ENCODE measurements at regions not wholly inside any gene's neighbourhood (a gene's known extent, or its start where the extent isn't known, plus 50 kb on each side); places are given as distances from the start of the nearest gene placed in this dataset.

GRCh38 chr10:59595593-59595992, 114.1 kb downstream of the SLC16A9 start:
- TF ChIP-seq, protein P1, sequence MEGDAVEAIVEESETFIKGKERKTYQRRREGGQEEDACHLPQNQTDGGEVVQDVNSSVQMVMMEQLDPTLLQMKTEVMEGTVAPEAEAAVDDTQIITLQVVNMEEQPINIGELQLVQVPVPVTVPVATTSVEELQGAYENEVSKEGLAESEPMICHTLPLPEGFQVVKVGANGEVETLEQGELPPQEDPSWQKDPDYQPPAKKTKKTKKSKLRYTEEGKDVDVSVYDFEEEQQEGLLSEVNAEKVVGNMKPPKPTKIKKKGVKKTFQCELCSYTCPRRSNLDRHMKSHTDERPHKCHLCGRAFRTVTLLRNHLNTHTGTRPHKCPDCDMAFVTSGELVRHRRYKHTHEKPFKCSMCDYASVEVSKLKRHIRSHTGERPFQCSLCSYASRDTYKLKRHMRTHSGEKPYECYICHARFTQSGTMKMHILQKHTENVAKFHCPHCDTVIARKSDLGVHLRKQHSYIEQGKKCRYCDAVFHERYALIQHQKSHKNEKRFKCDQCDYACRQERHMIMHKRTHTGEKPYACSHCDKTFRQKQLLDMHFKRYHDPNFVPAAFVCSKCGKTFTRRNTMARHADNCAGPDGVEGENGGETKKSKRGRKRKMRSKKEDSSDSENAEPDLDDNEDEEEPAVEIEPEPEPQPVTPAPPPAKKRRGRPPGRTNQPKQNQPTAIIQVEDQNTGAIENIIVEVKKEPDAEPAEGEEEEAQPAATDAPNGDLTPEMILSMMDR (IDR thresholded peaks at IDR 0.05; ENCODE audit: insufficient read depth, low read length), result no peak
- peak; percentile 4 for DNase-seq (ENCODE audit: low read depth)
- H3K4me3 ChIP-seq (ENCODE audit: low read depth, low read length), result no peak overlapping the region

GRCh38 chr10:59593768-59594167, 115.9 kb downstream of the SLC16A9 start:
- no peak overlapping the region for H3K4me3 ChIP-seq (ENCODE audit: low read depth, low read length)
- TF ChIP-seq, protein P1 (IDR thresholded peaks at IDR 0.05; ENCODE audit: insufficient read depth, low read length), result no peak
- no peak for DNase-seq (ENCODE audit: low read depth)

DNA sequence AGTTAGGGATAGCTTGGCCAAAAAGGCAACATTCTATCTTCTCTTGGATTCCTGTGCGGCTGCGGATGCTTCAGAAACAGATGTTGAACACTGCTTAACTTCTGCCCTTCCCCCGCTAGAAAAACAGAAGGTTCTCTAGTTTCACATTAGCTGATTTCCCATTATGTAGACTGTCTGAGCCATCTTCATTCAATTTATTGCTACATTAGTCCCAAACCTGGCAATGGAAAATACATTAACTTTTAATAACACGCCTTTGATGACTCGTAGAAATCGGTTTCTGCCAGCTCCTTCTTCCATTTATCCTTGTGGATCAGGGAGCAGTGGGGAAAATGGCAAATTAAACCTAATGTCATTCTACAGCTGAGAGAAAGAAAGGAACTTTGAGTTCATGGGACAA, 119.9 kb downstream of the SLC16A9 start:
- TF ChIP-seq, protein P1 (IDR thresholded peaks at IDR 0.05; ENCODE audit: insufficient read depth, low read length), result no peak
- no peak for DNase-seq (ENCODE audit: low read depth)
- no peak overlapping the region for H3K4me3 ChIP-seq (ENCODE audit: low read depth, low read length)

GRCh38 chr10:59588791-59589190, 120.9 kb downstream of the SLC16A9 start:
- TF ChIP-seq, protein P1 (IDR thresholded peaks at IDR 0.05; ENCODE audit: insufficient read depth, low read length), result no peak
- no peak for DNase-seq (ENCODE audit: low read depth)
- H3K4me3 ChIP-seq (ENCODE audit: low read depth, low read length), result no peak overlapping the region

DNA sequence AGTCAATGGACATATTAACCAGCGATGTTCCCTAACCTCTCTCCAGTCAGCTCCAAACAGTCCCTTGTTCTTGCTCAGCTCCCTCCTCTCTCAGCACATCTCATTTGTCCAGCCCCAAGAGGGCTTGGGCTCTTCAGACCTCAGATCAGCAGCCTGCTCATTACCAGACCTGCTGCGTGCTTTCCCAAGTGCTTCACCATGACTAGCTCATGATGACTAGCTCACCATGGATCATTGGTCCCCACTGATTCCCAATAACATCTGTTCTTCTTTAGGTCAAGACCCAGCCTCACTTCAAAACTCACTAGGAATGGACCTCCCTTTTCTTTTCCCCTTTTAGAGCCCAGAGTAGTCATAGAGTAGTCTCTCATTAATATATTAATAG, 121.9 kb downstream of the SLC16A9 start:
- TF ChIP-seq, protein P1 (IDR thresholded peaks at IDR 0.05; ENCODE audit: insufficient read depth, low read length), result no peak
- H3K4me3 ChIP-seq (ENCODE audit: low read depth, low read length), result no peak overlapping the region
- DNase-seq (ENCODE audit: low read depth), result no peak

DNA sequence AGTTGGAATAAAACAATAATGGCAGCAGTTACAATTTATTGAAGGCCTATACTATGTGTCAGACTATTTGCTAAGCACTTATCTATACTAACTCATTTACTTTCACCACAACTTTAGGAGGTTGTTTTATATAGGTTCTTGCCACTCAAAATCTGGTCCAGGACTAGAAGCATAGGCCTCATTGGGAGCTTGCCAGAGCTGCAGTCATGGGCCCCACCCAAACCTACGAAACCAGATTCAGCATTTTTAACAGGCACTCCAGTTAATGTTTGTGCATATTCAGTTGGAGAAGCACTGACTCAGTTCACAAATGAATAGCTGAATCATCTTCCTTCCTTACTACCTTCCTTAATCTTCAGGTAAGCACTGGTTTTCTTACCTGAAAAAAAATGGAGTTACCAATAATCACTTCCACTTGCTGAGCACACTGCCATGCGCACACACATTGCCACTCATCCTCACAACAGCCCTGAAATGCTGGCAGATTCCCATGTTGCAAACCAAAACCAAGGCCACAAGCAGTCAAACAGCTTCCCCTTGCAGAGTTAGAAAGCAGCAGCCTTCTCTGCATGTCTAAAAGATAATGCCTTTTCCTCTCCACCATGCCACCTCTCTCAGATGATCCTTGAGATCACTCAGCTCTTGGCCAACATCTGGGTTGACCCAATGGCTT, 122.4 kb downstream of the SLC16A9 start:
- TF ChIP-seq, protein P1 (IDR thresholded peaks at IDR 0.05; ENCODE audit: insufficient read depth, low read length), result no peak
- DNase-seq (ENCODE audit: low read depth), result peak; percentile 7

DNA sequence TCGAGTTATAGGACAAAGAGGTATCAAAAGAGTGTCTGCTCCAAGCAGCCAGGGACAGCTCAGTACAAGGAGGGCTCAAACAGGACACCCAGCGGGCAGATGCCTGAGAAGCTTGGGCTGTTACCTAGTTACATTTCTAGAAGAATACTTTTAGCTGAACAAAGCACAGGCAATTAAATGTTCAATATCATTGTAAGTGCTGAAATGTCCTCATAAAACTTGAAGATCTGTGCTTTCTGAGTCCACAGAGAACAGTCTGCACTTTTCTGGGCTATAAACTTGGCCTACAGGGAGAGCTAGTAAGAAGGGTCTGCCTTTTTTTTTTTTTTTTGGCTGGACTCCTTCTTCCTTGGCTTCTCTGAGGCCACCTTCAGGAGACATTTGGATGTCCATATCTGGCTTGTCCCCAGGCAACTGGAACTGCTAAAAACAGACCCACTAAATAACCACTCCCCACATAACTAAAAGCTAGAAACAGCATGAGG, 123.2 kb downstream of the SLC16A9 start:
- H3K4me3 ChIP-seq (ENCODE audit: low read depth, low read length), result no peak overlapping the region
- no peak for DNase-seq (ENCODE audit: low read depth)
- TF ChIP-seq, protein P1 (IDR thresholded peaks at IDR 0.05; ENCODE audit: insufficient read depth, low read length), result no peak

More for the DNA sequence above, 122.4 kb downstream of the SLC16A9 start:
- H3K4me3 ChIP-seq (ENCODE audit: low read depth, low read length), result no peak overlapping the region
